ENCODE measurements at regions not wholly inside any gene's neighbourhood (a gene's known extent, or its start where the extent isn't known, plus 50 kb on each side); places are given as distances from the start of the nearest gene placed in this dataset.

GRCh38 chr4:26130173-26130572, 190.6 kb upstream of the RBPJ start (continued):
- TF ChIP-seq, protein P1, sequence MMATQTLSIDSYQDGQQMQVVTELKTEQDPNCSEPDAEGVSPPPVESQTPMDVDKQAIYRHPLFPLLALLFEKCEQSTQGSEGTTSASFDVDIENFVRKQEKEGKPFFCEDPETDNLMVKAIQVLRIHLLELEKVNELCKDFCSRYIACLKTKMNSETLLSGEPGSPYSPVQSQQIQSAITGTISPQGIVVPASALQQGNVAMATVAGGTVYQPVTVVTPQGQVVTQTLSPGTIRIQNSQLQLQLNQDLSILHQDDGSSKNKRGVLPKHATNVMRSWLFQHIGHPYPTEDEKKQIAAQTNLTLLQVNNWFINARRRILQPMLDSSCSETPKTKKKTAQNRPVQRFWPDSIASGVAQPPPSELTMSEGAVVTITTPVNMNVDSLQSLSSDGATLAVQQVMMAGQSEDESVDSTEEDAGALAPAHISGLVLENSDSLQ (IDR thresholded peaks at IDR 0.05) = peak; percentile 17; the same call in 1 of the 2 replicates
- TF ChIP-seq SREBF1 (IDR thresholded peaks at IDR 0.05; ENCODE audit: low read length) (no peak), TCF3 (IDR thresholded peaks at IDR 0.05; ENCODE audit: borderline replicate concordance, insufficient read depth, low read depth, low read length) (peak; percentile 87; the same call in 1 of the 2 replicates), CBFB (IDR thresholded peaks at IDR 0.05; ENCODE audit: low read depth) (peak; percentile 97), SPI1 (IDR thresholded peaks at IDR 0.05; ENCODE audit: borderline replicate concordance, insufficient read depth, low read depth, low read length) (no peak), CREB1 (IDR thresholded peaks at IDR 0.05; ENCODE audit: low read depth) (peak; percentile 48; the same call in 1 of the 2 replicates), TAF1 (IDR thresholded peaks at IDR 0.05; ENCODE audit: borderline replicate concordance, low read depth, low read length) (no peak), DPF2 (IDR thresholded peaks at IDR 0.05) (peak; percentile 81), RBBP5 (conservative IDR thresholded peaks at IDR 0.05) (no peak), BCL11A (IDR thresholded peaks at IDR 0.05; ENCODE audit: low read depth, low read length) (peak; percentile 98), SMC3 (IDR thresholded peaks at IDR 0.05; ENCODE audit: borderline replicate concordance, low read length) (no peak), STAT1 (conservative IDR thresholded peaks at IDR 0.05) (no peak), FOS (IDR thresholded peaks at IDR 0.05; ENCODE audit: borderline replicate concordance, extremely low read depth, insufficient read length) (no peak), SIN3A (IDR thresholded peaks at IDR 0.05; ENCODE audit: low read depth, low read length) (no peak), PML (IDR thresholded peaks at IDR 0.05; ENCODE audit: low read length) (peak; percentile 90), ZNF622 (IDR thresholded peaks at IDR 0.05) (no peak), NR2C1 (IDR thresholded peaks at IDR 0.05) (no peak), MEF2B (IDR thresholded peaks at IDR 0.05; ENCODE audit: partially characterized antibody, poor library complexity, severe bottlenecking) (peak; percentile 54), EZH2 (IDR thresholded peaks at IDR 0.05; ENCODE audit: borderline replicate concordance, control insufficient read depth, low read depth, low read length) (0 out of 2 replicates have a peak, but pooled peaks have one; percentile 56), ATF3 (IDR thresholded peaks at IDR 0.05; ENCODE audit: borderline replicate concordance, extremely low read depth, low read depth, low read length) (no peak), KLF5 (IDR thresholded peaks at IDR 0.05; ENCODE audit: partially characterized antibody) (no peak), SMAD1 (IDR thresholded peaks at IDR 0.05; ENCODE audit: low read depth, partially characterized antibody) (no peak)
- TF ChIP-seq, protein P2, sequence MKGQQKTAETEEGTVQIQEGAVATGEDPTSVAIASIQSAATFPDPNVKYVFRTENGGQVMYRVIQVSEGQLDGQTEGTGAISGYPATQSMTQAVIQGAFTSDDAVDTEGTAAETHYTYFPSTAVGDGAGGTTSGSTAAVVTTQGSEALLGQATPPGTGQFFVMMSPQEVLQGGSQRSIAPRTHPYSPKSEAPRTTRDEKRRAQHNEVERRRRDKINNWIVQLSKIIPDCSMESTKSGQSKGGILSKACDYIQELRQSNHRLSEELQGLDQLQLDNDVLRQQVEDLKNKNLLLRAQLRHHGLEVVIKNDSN (IDR thresholded peaks at IDR 0.05; ENCODE audit: borderline replicate concordance, extremely low read length, insufficient read depth, low read depth, low read length) = no peak
- TF ChIP-seq, protein P3, sequence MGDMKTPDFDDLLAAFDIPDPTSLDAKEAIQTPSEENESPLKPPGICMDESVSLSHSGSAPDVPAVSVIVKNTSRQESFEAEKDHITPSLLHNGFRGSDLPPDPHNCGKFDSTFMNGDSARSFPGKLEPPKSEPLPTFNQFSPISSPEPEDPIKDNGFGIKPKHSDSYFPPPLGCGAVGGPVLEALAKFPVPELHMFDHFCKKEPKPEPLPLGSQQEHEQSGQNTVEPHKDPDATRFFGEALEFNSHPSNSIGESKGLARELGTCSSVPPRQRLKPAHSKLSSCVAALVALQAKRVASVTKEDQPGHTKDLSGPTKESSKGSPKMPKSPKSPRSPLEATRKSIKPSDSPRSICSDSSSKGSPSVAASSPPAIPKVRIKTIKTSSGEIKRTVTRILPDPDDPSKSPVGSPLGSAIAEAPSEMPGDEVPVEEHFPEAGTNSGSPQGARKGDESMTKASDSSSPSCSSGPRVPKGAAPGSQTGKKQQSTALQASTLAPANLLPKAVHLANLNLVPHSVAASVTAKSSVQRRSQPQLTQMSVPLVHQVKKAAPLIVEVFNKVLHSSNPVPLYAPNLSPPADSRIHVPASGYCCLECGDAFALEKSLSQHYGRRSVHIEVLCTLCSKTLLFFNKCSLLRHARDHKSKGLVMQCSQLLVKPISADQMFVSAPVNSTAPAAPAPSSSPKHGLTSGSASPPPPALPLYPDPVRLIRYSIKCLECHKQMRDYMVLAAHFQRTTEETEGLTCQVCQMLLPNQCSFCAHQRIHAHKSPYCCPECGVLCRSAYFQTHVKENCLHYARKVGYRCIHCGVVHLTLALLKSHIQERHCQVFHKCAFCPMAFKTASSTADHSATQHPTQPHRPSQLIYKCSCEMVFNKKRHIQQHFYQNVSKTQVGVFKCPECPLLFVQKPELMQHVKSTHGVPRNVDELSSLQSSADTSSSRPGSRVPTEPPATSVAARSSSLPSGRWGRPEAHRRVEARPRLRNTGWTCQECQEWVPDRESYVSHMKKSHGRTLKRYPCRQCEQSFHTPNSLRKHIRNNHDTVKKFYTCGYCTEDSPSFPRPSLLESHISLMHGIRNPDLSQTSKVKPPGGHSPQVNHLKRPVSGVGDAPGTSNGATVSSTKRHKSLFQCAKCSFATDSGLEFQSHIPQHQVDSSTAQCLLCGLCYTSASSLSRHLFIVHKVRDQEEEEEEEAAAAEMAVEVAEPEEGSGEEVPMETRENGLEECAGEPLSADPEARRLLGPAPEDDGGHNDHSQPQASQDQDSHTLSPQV (IDR thresholded peaks at IDR 0.05) = no peak
- TF ChIP-seq, protein P4, sequence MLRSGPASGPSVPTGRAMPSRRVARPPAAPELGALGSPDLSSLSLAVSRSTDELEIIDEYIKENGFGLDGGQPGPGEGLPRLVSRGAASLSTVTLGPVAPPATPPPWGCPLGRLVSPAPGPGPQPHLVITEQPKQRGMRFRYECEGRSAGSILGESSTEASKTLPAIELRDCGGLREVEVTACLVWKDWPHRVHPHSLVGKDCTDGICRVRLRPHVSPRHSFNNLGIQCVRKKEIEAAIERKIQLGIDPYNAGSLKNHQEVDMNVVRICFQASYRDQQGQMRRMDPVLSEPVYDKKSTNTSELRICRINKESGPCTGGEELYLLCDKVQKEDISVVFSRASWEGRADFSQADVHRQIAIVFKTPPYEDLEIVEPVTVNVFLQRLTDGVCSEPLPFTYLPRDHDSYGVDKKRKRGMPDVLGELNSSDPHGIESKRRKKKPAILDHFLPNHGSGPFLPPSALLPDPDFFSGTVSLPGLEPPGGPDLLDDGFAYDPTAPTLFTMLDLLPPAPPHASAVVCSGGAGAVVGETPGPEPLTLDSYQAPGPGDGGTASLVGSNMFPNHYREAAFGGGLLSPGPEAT (IDR thresholded peaks at IDR 0.05; ENCODE audit: low read depth) = 0 out of 2 replicates have a peak, but pooled peaks have one; percentile 16
